GDM1 (cell line): ENCODE measurements at regions not wholly inside any gene's neighbourhood (a gene's known extent, or its start where the extent isn't known, plus 50 kb on each side); places are given as distances from the start of the nearest gene placed in this dataset.
"Not testable (repeated sequence)": the region's sequence is repeated elsewhere in the genome, so short reads cannot be mapped to it uniquely, and the experiment has no call there.

Experiments
- DNase-seq: peaks from one replicate; lab custom pipeline; 2025; lab: John Stamatoyannopoulos, UW

DNA sequence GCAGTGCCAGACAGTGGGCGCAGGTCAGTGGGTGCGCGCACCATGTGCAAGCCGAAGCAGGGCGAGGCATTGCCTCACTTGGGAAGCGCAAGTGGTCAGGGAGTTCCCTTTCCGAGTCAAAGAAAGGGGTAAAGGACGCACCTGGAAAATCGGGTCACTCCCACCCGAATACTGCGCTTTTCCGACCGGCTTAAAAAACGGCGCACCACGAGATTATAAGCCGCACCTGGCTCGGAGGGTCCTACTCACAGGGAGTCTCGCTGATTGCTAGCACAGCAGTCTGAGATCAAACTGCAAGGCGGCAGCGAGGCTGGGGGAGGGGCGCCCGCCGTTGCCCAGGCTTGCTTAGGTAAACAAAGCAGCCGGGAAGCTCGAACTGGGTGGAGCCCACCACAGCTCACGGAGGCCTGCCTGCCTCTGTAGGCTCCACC, 77.9 kb downstream of the NR4A2 start:
- DNase-seq = not testable (repeated sequence)

DNA sequence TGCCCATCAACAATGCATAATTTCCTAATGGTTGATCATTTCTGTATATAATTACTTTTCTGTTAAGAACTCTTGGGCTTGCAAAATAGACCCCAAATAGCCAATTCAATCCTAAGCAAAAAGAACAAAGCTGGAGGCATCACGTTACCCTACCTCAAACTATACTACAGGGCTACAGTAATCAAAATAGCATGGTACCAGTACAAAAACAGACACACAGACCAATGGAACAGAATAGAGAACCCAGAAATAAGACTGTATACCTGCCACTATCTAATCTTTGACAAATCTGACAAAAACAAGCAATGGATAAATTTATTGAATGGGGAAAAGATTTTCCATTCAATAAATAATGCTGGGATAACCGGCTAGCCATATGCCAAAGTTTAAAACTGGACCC, 78.8 kb downstream of the NR4A2 start:
- no peak for DNase-seq

DNA sequence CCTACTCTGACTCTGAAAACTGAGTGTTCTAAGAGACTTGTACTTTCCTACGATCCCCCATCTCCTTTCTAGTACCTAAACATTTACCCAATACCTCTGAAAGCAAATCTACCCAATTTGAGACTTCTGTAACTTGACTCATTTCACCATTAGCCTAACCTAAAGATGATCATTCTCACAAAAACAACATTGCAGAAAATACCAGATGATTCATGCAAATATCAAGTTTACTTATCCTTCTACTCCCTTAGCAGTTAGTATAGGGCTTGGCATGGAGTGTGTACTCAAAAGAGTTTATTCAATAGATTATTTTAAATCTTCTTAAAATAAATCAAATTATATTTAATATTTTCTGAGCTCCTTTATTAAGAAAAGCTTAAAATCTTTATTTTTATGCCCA, 89.6 kb downstream of the NR4A2 start:
- DNase-seq = no peak

DNA sequence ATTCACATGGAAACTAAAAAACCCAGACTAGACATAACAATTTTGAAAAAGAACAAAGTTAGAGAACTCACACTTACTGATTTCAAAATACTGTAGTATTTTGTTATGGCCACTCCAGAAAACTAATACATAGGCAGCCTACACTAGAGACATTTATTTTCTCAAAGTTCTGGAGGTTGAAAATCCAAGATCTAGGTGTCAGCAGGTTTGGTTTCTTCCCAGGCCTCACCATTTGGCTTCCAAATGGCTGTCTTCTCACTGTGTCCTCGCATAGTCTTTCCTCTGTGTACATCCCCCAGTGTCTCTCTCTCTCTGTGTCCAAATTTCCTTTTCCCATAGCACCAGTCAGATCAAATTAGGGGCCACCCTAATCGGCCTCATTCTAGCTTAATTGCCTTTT, 95.0 kb downstream of the NR4A2 start:
- DNase-seq = no peak

DNA sequence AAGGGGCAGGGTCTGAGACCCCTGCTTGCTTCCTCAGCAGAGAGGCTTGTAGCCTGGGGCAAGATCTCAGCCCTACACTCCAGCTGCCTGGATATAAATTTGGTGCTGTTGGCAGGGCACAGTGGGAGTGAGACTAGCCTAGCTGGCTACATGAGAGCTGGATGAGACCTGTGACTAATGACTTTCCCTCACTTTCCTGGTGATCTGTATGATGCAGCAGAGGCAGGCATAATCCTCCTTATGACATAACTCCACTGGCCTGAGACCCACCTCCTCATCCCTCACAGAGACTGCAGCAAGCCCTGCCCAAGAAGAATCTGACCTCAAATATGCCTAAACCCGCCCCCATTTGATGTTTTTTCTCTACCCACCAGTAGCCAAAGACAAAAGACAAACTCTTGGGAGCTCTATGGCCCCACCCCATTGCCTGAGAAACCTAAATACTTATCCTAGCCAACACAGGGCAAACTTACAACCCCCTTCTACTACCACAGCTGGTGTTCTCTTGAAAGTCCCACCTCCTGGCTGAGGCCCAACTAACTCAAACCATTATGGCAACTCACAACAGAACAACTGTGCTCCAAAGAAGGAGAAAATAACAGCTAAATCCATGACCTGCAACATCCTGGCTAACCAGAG, 102.7 kb downstream of the NR4A2 start:
- no peak for DNase-seq

DNA sequence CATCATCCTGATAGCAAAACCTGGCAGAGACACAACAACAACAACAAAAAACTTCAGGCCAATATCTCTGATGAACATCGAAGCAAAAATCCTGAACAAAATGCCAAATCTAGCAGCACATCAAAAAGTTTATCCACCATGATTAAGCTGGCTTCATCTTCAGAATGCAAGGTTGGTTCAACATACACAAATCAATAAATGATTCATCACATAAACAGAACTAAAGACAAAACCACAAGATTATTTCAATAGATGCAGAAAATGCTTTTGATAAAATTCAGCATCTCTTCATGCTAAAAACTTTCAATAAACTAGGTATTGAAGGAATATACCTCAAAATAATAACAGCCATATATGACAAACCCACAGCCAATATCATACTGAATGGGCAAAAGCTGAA, 109.2 kb downstream of the NR4A2 start:
- DNase-seq = not testable (repeated sequence)

DNA sequence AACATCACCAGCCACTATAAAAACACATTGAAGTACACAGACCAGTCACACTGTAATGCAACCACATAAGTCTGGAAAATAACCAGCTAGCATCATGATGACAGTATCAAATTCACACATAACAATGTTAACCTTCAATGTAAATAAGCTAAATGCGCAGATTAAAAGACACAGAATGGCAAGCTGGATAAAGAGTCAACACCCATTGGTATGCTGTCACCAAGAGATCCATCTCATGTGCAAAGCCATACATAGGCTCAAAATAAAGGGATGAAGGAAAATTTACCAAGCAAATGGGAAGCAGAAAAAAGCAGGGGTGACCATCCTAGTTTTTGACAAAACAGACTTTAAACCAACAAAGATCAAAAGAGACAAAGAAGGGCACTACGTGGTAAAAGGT, 110.8 kb downstream of the NR4A2 start:
- no peak for DNase-seq

DNA sequence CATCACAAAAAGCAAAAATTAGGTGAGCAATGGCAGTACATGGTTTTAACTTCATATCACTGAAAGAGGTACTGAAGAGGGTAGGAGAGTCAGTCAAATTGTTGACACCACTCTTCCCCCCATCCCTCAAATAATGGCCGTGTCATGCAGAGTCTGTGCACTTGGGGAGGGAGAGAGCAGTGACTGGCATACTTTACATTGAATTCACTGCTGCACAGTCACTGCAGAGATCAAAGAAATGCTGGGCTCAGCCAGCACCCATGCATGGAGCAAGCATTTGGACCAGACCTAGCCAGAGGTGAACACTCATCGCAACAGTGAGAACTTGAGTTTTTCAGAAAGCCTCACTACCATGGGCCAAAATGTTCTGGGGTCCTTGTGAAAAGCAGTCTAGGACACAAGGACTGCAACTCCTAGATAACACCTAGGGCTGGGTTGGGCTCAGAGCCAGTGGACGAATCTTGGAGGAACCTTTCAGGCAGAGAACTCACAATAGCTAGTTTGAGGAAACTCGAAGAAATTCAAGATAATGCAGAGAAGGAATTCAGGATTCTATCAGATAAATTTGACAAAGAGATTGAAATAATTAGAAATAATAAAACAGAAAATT, 112.9 kb downstream of the NR4A2 start:
- no peak for DNase-seq

DNA sequence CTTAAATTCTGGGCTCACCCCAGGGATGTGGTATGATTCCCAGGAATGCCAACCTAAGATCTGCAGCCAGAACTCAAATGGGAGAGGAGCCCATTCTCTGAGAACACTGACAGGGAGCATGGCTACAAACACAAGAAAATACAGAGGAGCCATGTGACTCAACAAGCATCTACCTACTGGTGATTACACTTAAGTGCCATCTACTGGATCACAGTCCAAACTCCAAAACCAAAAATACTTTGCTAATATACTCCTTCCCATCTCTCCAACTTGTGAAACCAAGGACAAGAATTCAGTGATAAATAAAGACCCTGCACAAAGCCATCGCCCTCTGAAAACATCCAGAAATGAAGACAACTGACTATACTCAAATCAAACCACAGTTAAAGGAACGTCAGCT, 116.9 kb downstream of the NR4A2 start:
- no peak for DNase-seq

DNA sequence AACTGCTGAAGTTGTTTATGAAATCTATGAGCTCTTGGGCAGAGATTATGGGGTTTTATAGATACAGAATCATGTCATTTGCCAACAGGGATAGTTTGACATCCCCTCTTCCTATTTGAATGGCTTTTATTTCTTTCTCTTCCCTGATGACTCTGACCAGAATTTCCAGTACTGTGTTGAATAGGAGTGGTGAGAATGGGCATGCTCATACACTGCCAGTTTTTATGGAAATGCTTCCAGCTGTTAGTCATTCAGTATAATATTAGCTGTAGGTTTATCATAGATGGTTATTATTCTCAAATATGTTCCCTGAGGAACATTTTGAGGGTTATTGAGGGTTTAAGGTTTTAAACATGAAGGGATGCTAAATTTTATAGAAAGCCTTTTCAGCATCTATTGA, 121.2 kb downstream of the NR4A2 start:
- no peak for DNase-seq

DNA sequence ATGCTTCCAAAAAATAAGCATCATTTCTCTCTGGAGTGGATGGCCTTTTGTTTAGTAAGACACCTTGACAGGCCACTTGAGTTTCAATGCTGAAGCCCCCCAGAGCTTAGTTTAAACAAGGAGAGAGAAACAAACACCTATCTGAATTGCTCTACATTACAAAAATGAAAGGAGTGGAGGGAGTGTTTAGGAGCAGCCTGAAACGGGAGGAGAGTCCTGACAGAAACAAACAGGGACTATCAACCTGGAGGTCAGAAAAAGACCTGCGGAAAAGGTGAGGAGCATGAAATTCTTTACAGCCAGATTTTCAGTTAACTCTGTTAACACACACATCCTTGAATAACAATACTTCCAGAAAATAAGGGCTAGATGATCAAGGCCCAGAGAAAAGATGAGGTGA, 126.2 kb downstream of the NR4A2 start:
- DNase-seq = no peak

DNA sequence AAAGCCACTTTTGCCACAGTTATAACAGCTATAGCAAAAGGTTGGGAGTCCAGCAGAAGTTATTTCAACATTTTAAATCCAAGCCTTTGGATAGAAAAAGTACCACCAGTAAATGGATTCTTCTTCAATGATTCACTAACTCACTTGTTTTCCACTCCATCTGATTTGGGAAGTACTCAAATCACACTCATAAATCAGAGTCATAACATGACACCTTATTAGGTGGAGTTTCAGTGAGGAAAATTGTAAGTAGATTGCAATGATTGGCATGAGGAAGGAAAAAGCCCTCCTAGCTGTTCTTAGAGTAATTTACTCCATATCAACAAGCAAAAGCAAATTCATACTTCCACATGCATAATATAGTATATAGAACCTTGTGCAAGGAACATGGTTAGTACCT, 132.9 kb downstream of the NR4A2 start:
- no peak for DNase-seq

DNA sequence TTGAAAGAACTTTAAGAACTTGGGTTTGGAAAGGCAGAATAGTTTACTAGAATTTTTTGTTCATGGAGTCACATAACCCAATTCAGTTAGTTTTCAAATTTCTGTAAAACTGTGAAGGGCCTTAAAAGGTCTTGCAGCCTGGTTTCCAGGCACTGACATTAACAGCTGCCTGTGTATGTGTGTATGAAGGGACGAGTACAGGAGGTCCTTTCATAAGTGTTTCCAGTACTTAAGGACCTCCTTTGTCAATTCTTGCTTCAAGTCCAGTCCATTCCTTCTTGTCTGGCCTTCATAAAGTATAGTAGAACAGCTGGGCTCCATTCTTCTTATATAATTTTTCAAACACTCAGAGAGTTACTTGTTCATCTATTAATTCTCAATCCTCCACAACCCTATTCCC, 136.5 kb downstream of the NR4A2 start:
- DNase-seq = no peak

DNA sequence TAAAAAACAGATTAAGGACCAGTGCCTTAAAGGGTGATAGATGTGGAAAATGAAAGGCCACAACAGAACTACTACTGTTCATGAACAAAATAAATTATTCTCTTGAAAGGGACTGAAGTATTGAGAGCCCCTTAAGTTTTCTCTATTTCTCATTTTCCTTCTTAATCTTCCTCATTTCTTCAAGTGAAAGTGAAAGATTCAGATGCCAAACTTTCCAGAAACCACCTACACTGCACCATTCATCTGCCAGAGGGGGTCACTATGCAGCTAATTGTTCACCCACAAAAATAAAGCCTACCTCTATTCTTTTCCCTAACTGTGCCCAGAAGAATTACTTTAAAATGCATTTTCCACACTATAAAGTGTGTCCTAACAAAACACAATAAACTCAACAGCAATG, 140.1 kb downstream of the NR4A2 start:
- DNase-seq = no peak

DNA sequence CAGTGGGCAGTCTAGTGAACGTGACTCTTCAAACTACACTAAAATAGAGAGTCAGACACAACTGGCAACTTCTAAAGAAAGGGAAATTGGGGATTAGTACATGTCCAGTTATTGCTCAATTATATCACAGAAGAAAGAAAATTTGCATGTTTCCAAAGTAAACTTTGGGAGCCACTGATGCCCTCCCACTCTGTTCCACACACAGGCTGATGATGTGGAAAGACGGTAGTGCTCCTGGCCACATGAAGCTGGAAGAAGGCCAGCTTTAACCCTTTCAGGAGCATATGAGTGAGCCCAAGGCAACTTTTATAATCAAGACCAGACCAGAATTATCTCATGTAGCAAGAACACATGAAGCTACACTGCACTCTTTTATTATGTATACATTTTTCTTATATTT, 141.0 kb downstream of the NR4A2 start:
- no peak for DNase-seq

DNA sequence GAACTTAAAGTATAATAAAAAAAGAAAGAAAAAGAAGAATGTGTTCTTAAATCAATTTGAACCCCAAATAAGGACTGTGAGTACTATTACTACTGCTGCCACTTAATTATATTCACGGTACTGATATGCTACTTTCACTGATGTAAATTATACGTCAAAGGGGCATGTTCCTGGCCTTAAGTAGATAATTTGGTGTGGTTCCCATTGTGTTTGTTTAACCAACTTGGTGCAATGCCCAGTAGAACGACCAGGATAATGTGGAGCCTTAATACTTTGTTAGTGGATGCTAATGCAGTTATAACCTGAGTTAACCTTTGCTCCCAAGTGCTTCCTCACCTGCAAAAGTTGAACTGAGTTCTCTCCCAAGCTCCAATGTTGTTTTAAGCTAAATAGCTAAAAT, 142.0 kb downstream of the NR4A2 start:
- DNase-seq = no peak

DNA sequence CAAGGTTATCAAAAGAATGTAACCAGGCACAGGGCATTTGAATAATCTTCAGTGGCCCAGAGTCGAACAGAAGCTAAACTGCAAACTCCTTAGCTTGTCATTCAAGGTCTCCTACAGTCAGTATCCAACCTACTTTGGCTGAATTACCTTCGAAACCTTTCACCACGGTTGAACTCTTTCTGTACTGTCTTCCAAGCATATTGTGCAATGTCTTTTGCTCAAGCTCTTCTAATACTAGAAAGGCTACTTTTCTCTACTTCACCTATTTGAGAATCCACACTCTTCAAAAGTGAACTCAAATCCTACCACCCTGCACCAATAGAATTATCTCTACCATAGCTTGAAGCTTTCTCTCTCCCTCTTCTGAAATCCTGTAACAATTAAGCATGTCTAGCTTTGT, 142.9 kb downstream of the NR4A2 start:
- DNase-seq = no peak

DNA sequence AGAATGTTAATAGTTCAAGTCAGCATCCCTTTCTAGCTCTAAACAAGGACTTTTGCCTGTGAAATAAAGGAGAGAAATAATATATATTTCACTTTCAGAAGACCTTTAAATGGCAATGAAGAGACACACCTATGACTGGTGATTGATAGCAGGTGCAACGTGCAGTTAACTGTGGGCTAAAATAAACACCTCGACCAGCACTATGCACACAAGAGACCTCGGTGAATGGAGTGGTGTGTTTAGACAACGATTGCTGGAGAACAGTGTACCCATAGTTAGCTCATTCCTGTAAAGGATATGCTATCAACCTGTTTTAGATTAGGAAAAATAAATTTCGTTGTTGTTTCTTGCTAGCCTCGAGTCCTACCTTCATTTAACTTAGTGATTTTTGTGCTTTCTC, 143.4 kb downstream of the NR4A2 start:
- no peak for DNase-seq

DNA sequence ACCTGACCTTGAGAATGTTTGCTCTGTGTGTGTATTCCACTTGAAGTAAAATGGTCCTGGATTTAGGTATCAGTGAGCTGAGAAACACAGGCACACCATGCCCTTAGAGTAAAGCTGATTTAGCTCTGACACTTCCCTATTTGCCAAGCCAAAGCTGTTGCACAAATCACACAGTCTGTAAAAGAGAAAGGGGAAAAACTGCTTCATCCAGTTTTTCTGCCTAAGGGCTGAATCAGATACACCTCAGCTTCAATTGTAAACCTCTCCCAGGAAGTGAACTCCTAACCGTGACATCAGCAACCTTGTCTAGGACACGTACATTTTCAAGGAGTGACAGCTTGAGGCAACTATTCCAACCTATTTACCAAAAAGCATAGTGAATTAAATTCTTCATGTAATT, 150.4 kb downstream of the NR4A2 start:
- DNase-seq = no peak

DNA sequence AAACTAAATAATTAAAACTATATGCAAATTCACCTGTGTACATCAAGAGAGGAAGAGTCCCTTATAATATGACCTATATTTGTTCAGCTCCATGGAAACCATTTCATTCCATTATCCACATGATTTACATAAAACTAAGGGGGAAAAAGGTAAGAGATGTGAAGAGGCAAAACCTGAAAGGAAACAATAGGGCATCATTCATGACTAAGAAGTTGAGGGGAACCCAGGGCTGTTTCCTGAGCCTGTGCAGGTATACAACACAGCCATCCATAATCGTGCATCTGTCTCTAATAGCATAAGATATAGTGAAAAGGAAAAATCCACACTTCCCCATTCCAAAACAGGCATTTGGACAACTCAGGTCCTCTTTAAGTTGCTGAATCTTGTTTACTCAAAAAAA, 151.3 kb downstream of the NR4A2 start:
- DNase-seq = no peak

DNA sequence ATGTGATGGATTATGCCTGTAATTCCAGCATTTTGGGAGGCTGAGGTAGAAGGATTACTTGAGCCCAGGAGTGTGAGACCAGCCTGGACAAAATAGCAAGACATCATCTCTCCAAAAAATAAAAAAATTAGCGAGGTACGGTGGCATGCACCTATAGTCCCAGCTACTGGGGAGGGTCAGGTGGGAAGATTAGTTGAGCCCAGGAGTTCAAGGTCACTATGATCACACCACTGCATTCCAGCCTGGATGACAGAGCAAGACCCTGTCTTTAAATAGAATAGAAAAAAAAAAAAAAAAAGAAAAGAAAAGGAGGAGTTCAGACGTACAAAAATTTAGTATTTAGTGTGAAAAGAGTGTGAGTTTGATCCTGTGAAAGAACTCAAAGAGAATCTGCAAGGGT, 154.9 kb downstream of the NR4A2 start:
- no peak for DNase-seq

DNA sequence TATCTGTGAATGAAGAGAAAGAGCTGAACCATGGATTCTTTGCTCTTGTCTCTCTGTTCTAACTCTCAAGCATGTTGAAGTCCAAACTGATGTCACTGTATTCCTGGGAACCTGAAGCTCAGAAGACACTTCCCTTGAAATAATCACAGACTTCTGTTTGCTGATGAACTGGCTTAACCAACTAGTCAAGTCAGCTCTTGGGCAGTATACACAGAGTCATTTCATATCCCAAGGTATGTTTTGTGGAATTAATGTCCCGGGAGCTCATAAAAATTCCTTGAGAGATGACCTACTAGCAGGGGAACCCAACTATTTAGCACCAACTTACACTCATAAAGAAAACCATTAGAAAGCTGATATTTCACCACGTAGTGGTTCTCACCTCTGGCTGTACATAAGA, 156.6 kb downstream of the NR4A2 start:
- DNase-seq = no peak

DNA sequence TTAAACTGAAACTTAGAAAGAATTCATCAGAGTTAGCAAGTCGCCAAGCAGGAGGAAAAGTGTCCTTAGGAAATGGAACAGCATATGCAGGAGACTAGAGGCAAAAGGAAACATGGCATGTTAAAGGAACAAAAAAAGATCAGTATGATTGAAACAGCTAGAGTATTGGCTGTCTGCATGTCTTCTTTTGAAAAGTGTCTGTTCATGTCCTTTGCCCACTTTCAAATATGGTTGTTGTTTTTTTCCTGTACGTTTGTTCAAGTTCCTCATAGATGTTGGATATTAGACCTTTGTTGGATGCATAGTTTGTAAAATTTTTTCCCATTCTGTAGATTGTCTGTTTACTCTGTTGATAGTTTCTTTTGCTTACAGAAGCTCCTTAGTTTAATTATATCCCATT, 161.6 kb downstream of the NR4A2 start:
- no peak for DNase-seq

DNA sequence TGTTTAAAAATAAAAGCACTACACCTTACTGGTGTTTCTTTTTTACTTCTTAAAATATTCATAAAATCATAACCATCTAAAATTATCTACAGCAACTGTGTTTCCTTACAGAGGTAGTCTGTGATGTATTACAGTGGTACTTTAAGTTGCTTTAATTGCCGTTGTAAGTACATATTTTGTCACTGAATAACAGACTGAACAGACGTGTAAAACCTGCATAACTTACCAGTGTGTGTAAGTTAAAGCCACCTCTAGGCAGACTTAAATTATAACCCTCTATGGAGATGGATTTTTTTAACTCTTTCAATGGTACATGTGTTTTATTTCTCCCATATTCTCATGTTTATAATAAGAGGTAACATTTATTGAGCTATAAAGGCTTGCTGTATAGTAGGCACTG, 166.8 kb downstream of the NR4A2 start:
- DNase-seq = no peak
